HG02884 (cell line): ENCODE measurements at regions not wholly inside any gene's neighbourhood (a gene's known extent, or its start where the extent isn't known, plus 50 kb on each side); places are given as distances from the start of the nearest gene placed in this dataset.
"Not testable (repeated sequence)": the region's sequence is repeated elsewhere in the genome, so short reads cannot be mapped to it uniquely, and the experiment has no call there.

Experiments
- ATAC-seq: cut with Tn5 transposase; IDR thresholded peaks from one replicate; pipeline ENCODE4 v1.9.1; 2021; ENCODE audit warnings: mild to moderate bottlenecking, moderate library complexity; ENCODE audit not compliant: unreplicated experiment

DNA sequence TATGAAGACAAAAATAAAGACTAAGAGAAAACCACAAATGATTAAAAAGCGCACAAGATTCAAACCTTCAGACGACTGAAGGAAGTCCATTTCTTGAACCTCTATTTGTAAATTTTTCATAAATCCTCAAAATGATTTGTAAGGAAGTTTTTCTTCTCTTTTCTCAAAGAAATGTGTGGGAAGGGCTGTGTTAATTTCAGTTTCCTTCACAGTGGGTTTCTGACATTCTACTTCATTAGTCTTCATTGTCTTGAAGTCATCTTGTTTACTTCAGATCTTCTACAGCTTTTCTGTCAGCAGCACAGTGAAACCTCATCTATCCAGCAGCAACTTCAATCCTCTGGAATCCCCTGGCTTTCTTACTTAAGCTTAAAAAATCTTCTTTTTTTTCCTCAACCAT is 87.6 kb upstream of the MYLIP start:
- no peak for ATAC-seq

DNA sequence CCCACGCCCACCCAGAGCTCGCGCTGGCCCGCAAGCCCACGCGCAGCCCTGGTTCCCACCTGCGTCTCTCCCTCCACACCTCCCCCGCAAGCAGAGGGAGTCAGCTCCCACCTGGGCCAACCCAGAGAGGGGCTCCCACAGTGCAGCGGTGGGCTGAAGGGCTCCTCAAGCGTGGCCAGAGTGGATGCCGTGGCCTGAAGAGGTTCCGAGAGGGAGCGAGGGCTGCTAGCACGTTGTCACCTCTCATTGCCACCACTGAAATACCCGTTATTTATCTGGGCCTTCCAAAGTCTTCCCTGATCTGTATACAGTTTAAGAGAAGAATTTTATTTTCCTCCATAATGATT is 88.3 kb upstream of the MYLIP start:
- ATAC-seq, result no peak

DNA sequence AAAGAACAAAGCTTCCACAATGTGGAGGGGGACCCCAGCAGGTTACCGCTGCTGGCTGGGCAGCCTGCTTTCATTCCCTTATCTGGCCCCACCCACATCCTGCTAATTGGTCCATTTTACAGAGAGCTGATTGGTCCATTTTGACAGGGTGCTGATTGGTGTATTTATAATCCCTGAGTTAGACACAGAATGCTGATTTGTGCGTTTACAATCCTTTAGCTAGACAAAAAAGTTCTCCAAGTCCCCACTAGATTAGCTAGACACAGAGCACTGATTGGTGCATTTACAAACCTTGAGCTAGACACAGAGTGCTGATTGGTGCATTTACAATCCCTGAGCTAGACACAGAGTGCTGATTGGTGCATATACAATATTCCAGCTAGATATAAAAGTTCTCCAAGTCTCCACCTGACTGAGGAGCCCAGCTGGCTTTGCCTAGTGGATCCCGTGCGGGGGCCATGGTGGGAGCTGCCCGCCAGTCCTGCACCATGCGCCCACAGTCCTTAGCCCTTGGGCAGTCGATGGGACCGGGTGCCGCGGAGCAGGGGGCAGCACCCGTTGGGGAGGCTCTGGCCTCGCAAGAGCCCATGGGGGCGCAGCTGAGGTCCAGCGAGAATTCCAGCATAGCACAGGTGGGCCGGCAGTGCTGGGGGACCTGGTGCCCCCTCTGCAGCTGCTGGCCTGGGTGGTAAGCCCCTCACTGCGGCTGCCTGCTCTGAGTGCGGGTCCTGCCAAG is 88.8 kb upstream of the MYLIP start:
- ATAC-seq, result not testable (repeated sequence)

DNA sequence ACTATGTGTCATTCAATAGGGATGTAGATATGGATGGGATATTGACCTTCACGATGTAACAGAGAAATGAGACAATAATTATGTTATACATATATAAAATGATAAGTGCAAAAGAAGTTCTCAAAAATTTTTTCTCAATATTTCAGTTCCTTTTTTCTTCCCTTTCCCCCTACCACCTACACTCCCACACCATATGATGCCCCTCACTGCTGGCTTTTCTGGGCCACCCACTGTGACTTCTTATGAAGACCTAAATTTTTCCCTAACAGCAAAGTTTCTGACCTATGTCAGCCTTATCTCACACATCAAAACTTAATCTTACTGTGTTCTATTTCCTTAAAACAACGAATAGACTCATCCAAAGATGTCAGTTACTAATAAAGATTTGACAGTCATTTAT is 89.9 kb upstream of the MYLIP start:
- no peak for ATAC-seq

DNA sequence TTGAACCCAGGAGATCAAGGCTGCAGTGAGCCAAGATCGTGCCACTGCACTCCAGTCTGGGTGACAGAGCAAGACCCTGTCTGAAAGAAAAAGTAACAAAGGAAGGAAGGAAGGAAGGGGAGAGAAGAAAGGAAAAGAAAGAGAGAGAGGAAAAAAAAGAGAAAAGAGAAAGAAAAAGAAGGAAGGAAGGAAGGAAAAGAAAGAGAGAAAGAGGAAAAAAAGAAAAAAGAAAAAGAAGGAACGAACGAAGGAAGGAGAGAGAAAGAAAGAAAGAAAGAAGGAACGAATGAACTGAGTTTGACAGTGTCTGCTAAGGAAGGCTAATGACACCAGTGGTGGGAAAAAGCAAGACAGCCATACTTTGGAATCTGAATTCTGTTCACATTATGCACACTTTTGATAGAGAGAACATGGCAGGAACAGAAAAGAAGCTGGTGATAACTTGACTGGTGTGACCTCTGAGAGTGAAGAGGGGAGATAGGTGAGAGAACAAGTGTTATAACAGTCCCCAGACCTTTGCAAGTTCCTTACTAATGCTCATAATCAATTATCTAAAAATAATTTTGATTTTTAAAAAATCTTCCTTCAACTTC is 93.3 kb upstream of the MYLIP start:
- ATAC-seq, result no peak

DNA sequence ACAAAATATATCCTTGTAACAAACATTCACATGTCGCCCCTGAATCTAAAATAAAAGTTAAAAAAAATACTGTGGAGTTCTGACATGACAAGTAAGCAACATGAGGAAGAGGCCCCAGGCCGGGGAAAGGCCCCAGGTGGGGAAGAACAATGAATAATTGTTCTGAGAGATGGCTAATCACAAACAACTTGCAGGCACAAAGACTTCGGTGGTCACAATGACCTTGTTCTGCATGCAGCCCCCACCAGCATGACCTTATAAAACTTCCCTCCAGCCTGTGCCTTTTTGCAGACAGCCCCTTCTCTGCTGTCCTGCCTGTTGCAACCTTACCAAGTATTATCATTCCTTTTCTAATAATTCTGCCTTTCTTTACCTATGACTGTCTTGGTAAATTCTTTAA is 95.7 kb upstream of the MYLIP start:
- no peak for ATAC-seq

DNA sequence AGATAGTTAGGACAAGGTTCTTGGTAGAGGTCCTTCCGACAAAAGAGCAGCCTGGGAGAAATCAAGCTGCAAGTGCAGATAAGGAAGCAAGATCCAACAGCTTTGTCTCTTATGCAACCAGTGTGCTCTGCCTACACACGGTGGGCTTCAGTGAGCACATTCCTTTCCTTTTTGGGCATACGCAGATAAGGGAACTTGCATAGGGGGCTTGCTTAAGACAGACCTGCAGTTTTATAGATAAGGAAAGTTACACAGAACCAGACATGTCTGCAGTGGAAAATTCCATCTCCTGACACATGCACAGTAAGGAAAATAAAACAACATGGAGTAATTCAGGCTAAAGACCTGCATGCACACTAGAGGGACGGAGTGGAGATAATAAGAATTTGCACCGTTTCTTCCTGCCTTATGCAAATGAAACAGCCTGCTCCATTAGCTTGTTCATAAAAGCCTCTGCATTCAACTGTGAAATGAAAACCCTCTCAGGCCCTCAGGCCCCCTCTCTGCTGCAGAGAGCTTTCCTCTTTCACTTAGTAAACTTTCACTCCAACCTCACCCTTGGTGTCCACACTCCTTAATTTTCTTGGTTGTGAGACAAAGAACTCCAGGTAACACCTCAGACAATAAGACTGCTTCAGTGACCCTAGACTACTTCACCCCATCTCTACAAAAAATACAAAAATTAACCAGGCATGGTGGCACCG is 97.5 kb upstream of the MYLIP start:
- no peak for ATAC-seq

DNA sequence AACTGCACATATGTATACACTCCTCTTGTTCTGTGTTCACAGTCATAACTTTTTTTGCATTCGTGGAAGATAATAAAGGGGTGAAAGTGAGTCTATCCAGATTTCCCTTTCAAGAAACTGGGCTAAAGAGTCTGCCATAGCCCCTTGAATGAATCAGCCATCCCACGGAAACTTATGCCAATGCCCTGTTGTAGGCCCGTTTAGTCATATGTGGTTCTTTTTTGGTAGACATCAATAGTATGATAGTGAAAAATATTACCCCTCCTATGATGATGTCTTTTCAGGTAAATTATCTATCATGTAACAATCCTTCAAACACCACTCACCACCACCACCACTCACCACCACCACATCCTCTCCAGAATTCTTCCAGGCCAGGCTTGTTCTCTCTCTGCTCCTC is 99.9 kb upstream of the MYLIP start:
- no peak for ATAC-seq

DNA sequence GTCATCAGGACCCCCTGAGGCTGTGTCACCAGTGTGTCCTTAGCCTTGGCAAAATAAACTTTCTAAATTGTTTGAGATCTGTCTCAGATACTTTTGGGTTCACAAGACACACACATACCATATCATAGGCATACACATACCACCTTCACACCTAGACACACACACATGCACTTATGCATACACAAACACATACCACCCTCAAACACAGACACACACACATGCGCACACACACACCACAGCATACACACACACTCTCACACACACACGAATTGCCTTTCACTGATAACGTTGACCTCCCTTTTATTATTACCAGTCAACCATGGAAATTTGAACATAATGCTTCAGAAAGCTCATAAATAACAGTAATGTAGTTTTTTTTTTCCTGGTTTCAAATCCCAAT is 108.6 kb upstream of the MYLIP start:
- no peak for ATAC-seq

DNA sequence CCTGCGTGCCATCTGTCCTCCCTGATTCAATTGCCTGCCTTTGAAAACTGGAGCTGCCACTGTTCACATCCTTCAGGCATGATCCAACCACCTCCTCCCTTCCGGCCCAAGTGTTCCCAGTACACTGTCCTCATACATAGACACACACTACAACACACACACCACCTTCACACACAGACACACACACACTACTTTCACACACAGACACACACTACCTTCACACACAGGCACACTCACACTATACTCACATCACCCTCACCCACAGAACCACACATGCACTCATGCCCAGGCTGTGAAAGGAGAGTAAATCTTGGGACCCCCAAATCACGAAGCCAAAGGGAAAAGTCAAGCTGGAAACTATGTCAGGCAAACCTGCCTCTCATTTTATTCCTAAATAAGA is 109.4 kb upstream of the MYLIP start:
- no peak for ATAC-seq

DNA sequence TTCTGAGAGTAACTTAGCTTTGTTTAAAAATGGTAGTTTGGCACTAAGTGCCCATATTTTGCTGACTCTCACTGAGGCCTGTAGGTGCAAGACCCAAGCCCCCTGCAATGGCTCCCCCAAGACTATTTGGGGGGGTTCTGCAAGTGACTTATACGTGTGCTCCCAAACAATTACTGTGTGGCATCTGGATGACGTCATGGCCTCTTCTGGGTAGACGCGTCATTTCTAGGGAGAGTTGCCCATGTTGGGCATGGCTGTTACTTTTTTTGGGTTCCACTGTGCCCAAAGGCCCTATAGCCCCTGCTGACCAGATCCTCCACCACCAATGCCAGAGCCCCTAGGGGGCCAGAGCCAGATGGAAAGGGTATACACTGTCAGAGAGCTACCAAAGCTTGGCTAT is 110.3 kb upstream of the MYLIP start:
- ATAC-seq, result no peak

DNA sequence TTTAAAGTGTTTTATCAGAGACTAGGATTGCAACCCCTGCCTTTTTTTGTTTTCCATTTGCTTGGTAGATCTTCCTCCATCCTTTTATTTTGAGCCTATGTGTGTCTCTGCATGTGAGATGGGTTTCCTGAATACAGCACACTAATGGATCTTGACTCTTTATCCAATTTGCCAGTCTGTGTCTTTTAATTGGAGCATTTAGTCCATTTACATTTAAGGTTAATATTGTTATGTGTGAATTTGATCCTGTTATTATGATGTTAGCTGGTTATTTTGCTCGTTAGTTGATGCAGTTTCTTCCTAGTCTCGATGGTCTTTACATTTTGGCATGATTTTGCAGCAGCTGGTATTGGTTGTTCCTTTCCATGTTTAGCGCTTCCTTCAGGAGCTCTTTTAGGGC is 114.6 kb upstream of the MYLIP start:
- ATAC-seq, result not testable (repeated sequence)

DNA sequence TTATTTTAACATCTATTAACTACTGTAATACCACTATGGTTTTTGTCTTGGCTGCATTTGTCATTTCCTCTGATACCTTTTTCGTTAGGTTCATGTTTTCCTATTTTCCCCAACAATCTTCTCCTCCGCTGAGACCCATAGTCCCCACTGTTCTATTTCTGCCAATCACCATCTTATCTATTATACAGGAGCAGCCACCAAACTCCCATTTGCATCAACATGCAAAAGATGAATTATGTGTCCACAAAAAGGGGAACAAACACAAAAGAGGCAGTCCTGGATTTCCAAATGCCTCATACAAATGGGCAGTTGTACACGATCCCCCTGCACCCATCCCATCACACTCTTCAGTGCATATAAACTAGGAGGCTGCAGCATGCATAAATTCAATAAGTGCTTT is 121.7 kb upstream of the MYLIP start:
- ATAC-seq, result no peak

DNA sequence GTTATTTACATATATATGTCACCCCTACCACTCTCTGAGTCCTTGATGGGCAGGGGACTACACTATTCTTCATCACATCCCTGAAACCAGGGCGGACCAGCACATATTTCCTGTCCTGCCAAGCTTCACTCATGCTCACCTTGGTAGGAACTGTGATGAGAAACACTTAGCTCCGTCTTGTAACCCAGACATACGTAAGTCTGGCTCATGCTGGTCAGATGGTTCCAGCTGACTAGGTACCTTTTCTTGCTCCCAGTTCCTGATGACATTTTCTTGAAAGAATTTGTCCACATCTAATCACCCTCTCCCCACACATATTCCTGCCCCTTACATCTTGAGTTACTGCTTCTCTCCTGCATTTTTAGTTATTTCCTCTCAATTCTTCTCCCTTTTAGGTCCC is 122.2 kb upstream of the MYLIP start:
- ATAC-seq, result no peak

DNA sequence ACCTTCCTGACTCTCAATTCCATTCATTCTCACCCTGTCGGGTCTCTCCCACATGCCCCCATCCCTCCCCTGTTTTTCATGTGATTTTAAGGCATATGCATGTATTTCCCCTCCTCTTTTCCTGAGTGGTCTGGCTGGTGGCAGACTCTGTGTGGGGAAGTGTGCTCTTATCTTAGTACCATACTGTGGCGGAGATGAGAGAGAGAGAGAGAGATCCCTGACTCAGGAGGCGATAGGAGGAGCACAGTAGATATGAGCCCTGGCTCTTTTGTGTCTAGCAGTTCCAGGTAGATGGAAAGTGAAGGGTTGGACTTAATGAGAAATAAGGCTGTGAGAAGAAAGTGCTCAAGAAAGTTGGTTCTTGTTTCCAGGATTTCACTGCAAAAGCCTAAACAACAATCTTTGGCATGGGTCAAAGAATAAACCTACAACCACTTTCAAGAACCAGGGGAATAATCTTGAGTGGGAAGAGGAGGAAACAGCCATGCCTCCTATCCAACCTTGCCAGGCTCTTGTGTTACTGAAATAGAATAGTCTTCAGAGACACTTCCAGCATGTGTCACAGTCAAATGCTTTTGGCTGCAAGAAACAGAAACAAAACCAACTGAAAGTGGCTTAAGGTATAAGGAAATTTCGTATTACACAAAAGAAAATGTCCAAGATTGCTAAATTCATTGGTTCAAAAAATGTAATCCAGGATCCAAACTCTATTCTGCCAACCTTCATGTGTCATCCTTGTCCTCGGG is 123.8 kb upstream of the MYLIP start:
- no peak for ATAC-seq

DNA sequence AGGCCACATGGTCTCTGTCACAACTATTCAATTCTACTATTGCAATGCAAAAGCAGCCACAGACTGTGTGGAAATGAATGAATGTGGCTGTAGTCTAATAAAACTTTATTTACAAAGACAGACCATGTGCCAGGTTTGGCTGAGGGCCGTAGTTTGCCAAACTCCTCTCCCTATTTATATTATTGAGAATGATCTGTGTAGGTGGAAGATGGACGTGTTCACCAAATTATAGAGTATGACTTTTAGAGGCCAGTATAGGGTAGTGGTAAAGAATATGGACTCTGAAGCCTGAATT is 125.7 kb upstream of the MYLIP start:
- no peak for ATAC-seq

DNA sequence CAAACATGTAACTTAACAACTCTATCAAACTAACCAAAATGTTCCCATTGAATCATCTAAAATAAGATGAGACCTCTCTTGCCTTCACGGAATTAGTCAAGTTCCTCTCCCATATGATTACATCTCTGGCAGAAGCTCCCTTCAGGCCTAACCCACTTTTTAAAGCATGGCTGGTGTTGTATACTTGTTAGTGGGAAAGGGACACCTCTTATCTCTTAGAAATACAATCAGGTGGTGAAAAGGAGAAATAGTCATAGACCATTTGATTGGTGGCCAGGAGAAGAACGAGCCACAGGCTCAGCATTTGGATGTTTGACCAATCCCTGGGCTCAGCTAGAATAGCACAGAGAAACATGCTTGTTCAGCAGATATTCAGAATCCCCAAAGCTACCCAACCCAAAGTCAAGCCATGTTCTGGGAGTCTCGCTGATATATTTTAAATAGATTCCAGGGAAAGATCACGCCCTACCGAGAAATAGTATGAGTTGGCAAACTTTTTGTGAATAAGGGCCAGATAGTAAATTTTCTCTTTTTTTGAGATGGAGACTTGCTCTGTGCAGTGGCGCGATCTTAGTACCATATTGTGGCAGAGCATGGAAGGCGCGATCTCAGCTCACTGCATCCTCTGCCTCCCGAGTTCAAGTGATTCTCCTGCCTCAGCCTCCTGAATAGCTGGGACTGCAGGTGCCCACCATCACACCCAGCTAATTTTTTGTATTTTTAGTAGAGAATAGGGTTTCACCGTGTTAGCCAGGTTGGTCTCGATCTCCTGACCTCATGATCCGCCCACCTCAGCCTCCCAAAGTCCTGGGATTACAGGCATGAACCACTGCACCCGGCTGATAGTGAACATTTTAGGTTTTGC is 126.3 kb upstream of the MYLIP start:
- no peak for ATAC-seq

DNA sequence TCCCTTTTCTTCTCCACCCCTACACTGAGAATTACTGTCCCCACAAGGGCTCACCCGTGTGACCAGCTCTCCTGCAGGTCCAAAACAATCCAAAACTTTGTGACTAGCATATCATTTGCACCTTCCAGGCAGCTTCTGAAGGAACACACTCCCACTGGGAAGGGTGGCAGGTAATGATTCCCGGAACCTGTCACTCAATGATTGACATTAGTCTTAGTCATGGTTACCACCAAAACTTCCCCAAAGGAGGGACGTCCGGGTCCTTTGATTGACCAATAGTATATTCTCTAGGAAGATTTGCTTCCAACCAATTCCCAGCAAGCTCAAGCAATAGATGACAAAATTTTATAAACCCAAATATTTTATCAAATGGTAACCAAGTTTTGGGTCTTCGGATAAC is 127.7 kb upstream of the MYLIP start:
- no peak for ATAC-seq

DNA sequence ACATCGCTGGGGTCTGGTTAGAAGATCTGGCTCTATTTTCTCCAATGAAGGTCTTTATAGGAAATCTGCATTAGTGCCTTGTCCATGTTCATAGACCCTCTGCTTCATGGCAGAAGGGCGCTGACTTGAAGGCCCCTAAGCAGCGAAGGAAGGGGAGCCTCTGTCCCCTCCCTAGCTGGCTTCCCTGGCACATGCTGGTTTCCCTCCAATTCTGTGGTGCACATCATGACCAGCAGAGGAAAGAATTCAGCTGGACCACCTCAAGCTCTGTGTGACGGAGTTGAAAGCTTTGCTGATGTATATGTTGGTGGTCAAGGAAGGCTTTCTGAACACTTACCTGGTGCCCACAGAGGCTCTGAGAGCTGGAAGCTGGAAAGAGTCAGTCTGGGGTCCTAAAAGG is 129.7 kb upstream of the MYLIP start:
- no peak for ATAC-seq

DNA sequence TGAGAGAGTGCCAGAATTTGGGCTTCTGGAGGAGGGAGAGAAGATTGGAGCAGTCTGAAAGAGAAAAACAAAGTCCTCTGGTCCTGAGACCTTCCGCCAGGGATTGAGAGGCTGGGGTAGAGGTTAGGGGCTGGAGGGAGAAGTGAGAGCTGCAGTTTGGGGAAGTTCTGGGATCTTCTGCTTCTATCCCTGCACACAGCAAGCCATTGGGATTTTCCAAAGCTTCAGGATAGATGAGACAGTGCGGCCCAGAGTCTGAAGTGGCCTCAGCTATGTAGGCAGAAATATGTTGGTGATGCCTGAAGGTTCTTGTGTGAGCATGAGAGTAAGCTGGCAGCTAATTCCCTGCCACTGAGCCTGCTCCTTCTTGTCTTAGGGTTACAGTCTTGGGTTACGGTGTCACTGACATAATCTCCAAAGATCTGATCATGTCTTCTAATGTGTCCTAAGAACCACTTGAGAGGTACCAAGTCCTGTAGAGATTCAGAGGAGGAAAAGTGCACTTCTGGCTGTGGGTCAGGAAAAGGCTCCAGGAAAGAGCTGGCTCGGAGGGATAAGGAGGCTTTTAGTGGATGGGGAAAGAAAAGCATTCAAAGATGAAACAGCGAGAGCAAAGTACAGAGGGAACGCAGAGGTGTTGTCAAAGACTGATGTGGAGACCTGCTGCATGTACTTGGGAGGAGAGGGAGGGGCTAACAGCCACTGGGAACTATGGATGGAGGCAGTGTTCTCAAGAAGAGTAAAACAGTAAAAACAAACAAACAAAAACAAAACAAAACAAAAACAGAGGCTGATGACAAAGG is 131.1 kb upstream of the MYLIP start:
- no peak for ATAC-seq
